SK-N-SH (cell line): ENCODE measurements at regions not wholly inside any gene's neighbourhood (a gene's known extent, or its start where the extent isn't known, plus 50 kb on each side); places are given as distances from the start of the nearest gene placed in this dataset.

Experiments
- FOXM1 ChIP-seq: IDR thresholded peaks from 2 replicates; pipeline ENCODE4 v1.4.0; 2012; ENCODE audit warnings: low read depth, mild to moderate bottlenecking
- POLR2AphosphoS5 ChIP-seq: IDR thresholded peaks from 2 replicates; pipeline ENCODE4 v1.6.1; 2012; ENCODE audit warnings: low read depth, low read length
- RAD21 ChIP-seq: IDR thresholded peaks from 2 replicates; pipeline ENCODE4 v1.6.1; 2012; ENCODE audit warnings: mild to moderate bottlenecking, low read length
- REST ChIP-seq: IDR thresholded peaks from 2 replicates; pipeline ENCODE4 v1.6.1; 2012; ENCODE audit warnings: mild to moderate bottlenecking, low read depth, low read length, moderate library complexity
- TAF1 ChIP-seq: IDR thresholded peaks from 2 replicates; pipeline ENCODE4 v1.6.1; 2012; ENCODE audit warnings: low read depth, mild to moderate bottlenecking, low read length, moderate library complexity, borderline replicate concordance
- TEAD4 ChIP-seq: IDR thresholded peaks from 2 replicates; pipeline ENCODE4 v1.4.0; 2012; ENCODE audit warnings: mild to moderate bottlenecking, borderline replicate concordance; ENCODE audit not compliant: insufficient read depth
- TF ChIP-seq, protein P1 (sequence below): fragments of 200-600 bp; sonication (generic); IDR thresholded peaks from 2 replicates; pipeline ENCODE4 v1.6.1; 2017; ENCODE audit warnings: antibody characterized with exemption, mild to moderate bottlenecking, moderate library complexity

- TF ChIP-seq TEAD4 (no peak), REST (no peak), RAD21 (no peak), POLR2AphosphoS5 (no peak), FOXM1 (no peak), TAF1 (no peak)
- TF ChIP-seq, protein P1, sequence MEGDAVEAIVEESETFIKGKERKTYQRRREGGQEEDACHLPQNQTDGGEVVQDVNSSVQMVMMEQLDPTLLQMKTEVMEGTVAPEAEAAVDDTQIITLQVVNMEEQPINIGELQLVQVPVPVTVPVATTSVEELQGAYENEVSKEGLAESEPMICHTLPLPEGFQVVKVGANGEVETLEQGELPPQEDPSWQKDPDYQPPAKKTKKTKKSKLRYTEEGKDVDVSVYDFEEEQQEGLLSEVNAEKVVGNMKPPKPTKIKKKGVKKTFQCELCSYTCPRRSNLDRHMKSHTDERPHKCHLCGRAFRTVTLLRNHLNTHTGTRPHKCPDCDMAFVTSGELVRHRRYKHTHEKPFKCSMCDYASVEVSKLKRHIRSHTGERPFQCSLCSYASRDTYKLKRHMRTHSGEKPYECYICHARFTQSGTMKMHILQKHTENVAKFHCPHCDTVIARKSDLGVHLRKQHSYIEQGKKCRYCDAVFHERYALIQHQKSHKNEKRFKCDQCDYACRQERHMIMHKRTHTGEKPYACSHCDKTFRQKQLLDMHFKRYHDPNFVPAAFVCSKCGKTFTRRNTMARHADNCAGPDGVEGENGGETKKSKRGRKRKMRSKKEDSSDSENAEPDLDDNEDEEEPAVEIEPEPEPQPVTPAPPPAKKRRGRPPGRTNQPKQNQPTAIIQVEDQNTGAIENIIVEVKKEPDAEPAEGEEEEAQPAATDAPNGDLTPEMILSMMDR = no peak
Observed at GRCh38 chr5:89297066-89297465, 414.1 kb upstream of the MEF2C start.
